Activated naive CD4-positive, alpha-beta T cell treated with anti-CD3 and anti-CD28 coated beads for 36 hours (primary cell): ENCODE measurements at regions not wholly inside any gene's neighbourhood (a gene's known extent, or its start where the extent isn't known, plus 50 kb on each side); places are given as distances from the start of the nearest gene placed in this dataset.
"Not testable (repeated sequence)": the region's sequence is repeated elsewhere in the genome, so short reads cannot be mapped to it uniquely, and the experiment has no call there.

Experiments used
- CTCF ChIA-PET: fragments of 350-600 bp; sonication (Branson Sonifier 250); formaldehyde crosslinking; loops from one replicate; lab custom pipeline; 2021; ENCODE audit warnings: antibody characterized with exemption; lab: Charles Lee
- DNase-seq: peaks from one replicate; pipeline ENCODE4 v3.0.0-alpha.2; 2020
- H3K27ac Mint-ChIP-seq: one replicate; pipeline ENCODE4 v1.8.0; 2021; ENCODE audit warnings: mild to moderate bottlenecking, mixed read lengths
- H3K27me3 Mint-ChIP-seq: one replicate; pipeline ENCODE4 v1.8.0; 2021; ENCODE audit warnings: low read depth, mixed read lengths
- H3K36me3 Mint-ChIP-seq: one replicate; pipeline ENCODE4 v1.8.0; 2021; ENCODE audit warnings: low read depth, mixed read lengths
- H3K4me1 Mint-ChIP-seq: one replicate; pipeline ENCODE4 v1.8.0; 2021; ENCODE audit warnings: low read depth, mixed read lengths
- H3K4me3 Mint-ChIP-seq: one replicate; pipeline ENCODE4 v1.8.0; 2021; ENCODE audit warnings: mild to moderate bottlenecking, moderate library complexity, mixed read lengths
- H3K9me3 Mint-ChIP-seq: one replicate; pipeline ENCODE4 v1.8.0; 2021; ENCODE audit warnings: mixed read lengths
- intact Hi-C: fragments of 100-400 bp; cut with micrococcal nuclease; formaldehyde crosslinking; loops from one replicate; pipeline ENCODE4 v1.15.1; 2023

GRCh38 chr6:4243237-4243636 lies 107.9 kb upstream of the ECI2 start:
- Mint-ChIP-seq H3K4me3 (no peak overlapping the region), H3K4me1 (no peaks in the 10 kb centered on the region), H3K36me3 (no peaks in the 10 kb centered on the region), H3K27ac (no peak overlapping the region), H3K9me3 (peaks cover 24% of the 10 kb centered on the region), H3K27me3 (peaks cover 5% of the 10 kb centered on the region)
- CTCF ChIA-PET, result no interaction called here
- intact Hi-C loops, result no loop called here
- no peak for DNase-seq

GRCh38 chr6:4242601-4243000 lies 107.2 kb upstream of the ECI2 start:
- DNase-seq, result no peak
- H3K4me3 Mint-ChIP-seq, result no peak overlapping the region
- peaks cover 22% of the 10 kb centered on the region for H3K9me3 Mint-ChIP-seq
- H3K4me1 Mint-ChIP-seq, result no peaks in the 10 kb centered on the region
- intact Hi-C loops, result no loop called here
- peaks cover 9% of the 10 kb centered on the region for H3K27me3 Mint-ChIP-seq
- CTCF ChIA-PET, result no interaction called here
- H3K36me3 Mint-ChIP-seq, result no peaks in the 10 kb centered on the region
- H3K27ac Mint-ChIP-seq, result no peak overlapping the region

DNA sequence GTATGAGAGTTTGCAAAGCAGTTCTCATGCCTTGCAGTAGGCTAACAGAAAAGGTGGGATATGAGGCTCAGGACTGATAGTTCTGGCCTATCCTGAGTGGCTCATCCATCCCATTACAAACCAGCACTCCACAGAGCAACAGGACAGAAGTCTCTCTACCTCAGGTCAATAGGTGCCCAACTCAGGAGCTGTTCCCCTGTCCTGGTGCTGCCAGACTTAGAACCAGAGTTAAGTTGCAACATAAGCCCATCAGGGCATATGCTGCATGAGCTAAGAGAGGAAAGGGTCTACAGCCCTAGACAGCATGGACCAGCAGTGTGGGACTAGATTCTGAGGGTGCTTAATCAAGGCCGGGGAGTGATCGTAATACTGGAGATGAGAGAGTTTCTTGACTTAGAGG lies 104.8 kb upstream of the ECI2 start:
- intact Hi-C loops, result no loop called here
- no peaks in the 10 kb centered on the region for H3K4me1 Mint-ChIP-seq
- no peaks in the 10 kb centered on the region for H3K36me3 Mint-ChIP-seq
- H3K27me3 Mint-ChIP-seq, result peaks cover 9% of the 10 kb centered on the region
- DNase-seq, result no peak
- H3K27ac Mint-ChIP-seq, result no peak overlapping the region
- CTCF ChIA-PET, result no interaction called here
- no peak overlapping the region for H3K4me3 Mint-ChIP-seq
- H3K9me3 Mint-ChIP-seq, result peaks cover 21% of the 10 kb centered on the region

DNA sequence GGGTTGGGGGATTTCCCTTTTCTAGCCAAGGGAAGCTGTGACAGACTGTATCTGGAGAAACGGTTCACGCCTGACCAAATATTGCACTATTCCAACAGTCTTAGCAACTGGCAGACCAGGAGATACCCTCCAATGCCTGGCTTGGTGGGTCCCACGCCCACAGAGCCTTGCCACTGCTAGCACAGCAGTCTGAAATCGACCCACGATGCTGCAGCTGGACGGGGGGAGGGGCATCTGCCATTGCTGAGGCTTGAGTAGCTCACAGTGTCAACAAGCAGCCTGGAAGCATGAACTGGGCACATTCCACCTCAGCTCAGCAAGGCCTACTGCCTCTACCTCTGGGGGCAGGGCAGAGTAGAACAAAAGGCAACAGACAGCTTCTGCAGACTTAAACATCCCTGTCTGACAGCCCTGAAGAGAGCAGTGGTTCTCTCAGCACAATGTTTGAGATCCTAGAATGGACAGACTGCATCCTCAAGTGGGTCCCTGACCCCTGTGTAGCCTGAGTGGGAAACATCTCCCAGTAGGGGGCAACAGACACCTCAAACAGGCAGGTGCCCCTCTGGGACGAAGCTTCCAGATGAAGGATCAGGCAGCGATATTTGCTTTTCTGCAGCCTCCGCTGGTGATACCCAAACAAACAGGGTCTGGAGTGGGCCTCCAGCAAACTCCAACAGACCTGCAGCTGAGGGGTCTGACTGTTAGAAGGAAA lies 89.9 kb upstream of the ECI2 start:
- Mint-ChIP-seq H3K36me3 (no peaks in the 10 kb centered on the region), H3K27ac (no peak overlapping the region), H3K9me3 (peaks cover 4% of the 10 kb centered on the region), H3K4me1 (peaks cover 2% of the 10 kb centered on the region), H3K27me3 (peaks cover 27% of the 10 kb centered on the region), H3K4me3 (no peak overlapping the region)
- CTCF ChIA-PET, result no interaction called here
- intact Hi-C loops, result no loop called here
- DNase-seq, result no peak

DNA sequence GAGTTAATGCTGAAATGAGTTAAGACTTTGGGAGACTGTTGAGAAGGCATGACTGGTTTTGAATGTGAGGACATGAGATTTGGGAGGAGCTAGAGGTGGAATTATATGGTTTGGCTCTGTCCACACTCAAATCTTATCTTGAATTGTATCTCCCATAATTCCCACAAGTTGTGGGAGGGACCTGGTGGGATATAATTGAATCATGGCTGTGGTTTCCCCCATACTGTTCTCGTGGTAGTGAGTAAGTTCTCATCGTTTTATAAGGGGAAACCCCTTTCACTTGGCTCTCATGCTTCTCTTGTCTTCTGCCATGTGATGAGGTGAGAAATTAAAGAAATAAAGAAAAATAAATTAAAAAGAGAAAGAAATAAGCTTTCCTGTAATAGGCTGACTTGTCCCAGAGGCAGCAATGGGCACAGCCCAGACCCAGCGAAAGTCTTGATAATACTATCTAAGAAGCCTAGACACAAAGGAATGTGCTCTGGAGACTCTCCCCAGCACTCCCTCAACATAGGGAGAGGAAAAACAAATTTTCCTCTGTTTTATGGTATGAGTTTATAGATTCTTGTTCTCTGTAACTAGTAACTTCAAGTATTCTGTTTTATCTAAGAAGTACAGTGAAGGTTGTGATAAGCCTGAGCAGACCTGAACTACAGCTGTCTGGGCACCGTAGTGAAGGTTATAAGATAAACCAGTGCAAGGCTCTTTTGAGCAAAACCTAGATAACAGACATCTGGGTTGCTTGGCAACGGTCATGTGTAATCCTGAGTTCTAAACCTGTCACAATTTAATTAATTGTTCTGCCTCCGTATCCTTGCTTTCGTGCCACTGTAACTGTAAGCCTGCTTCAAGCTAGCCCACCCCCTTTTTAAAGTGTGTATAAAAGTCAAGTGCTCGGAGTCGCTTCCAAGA lies 88.9 kb upstream of the ECI2 start:
- Mint-ChIP-seq H3K4me1 (peaks cover 2% of the 10 kb centered on the region), H3K36me3 (no peaks in the 10 kb centered on the region), H3K4me3 (no peak overlapping the region), H3K27ac (no peak overlapping the region), H3K9me3 (peaks cover 3% of the 10 kb centered on the region), H3K27me3 (peaks cover 29% of the 10 kb centered on the region)
- no peak for DNase-seq
- intact Hi-C loops, result no loop called here
- CTCF ChIA-PET, result interaction anchor here (0.6 to 1.3 kb wide), 2 partner anchors 12 to 14 kb away, joined by 4 read pairs; no protein-coding TSS in a partner anchor

- intact Hi-C loops, result no loop called here
- CTCF ChIA-PET, result no interaction called here
- H3K36me3 Mint-ChIP-seq, result no peaks in the 10 kb centered on the region
- no peak for DNase-seq
- peaks cover 2% of the 10 kb centered on the region for H3K4me1 Mint-ChIP-seq
- no peak overlapping the region for H3K4me3 Mint-ChIP-seq
- peaks cover 17% of the 10 kb centered on the region for H3K27me3 Mint-ChIP-seq
- H3K27ac Mint-ChIP-seq, result no peak overlapping the region
- H3K9me3 Mint-ChIP-seq, result peaks cover 3% of the 10 kb centered on the region
These were observed 85.2 kb upstream of the ECI2 start for GRCh38 chr6:4220558-4220957.

DNA sequence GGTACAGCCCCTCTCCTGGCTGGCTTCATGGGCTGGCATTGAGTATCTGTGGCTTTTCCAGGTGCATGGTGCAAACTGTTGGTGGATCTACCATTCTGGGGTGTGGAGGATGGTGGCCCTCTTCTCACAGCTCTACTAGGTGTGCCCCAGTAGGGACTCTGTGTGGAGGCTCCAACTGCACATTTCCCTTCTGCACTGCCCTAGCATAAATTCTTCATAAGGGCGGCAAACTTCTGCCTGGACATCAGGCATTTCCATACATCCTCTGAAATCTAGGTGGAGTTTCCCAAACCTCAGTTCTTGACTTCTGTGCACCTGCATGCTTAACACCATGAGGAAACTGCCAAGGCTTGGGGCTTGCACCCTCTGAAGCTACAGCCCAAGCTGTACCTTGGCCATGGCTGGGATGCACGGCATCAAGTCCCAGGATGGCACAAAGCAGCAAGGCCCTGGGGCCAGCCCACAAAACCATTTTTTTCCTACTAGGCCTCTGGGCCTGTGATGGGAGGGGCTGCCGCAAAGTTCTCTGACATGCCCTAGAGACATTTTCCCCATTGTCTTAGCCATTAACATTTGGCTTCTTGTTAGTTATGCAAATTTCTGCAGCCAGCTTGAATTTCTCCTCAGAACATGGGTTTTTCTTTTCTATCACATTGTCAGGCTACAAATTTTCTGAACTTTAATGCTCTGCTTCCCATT lies 83.4 kb upstream of the ECI2 start:
- H3K4me3 Mint-ChIP-seq, H3K4me1 Mint-ChIP-seq, DNase-seq, H3K27me3 Mint-ChIP-seq, H3K27ac Mint-ChIP-seq, CTCF ChIA-PET, H3K36me3 Mint-ChIP-seq, H3K9me3 Mint-ChIP-seq, intact Hi-C loops: not testable (repeated sequence)

GRCh38 chr6:4212588-4212987 lies 77.2 kb upstream of the ECI2 start:
- peaks cover 18% of the 10 kb centered on the region for H3K4me1 Mint-ChIP-seq
- H3K36me3 Mint-ChIP-seq, result no peaks in the 10 kb centered on the region
- no peak for DNase-seq
- CTCF ChIA-PET, result no interaction called here
- no peak overlapping the region for H3K27ac Mint-ChIP-seq
- no peak overlapping the region for H3K4me3 Mint-ChIP-seq
- no peaks in the 10 kb centered on the region for H3K27me3 Mint-ChIP-seq
- intact Hi-C loops, result loop anchor here (5.0 kb wide), 1 partner anchor 55 kb away; no protein-coding TSS in a partner anchor
- H3K9me3 Mint-ChIP-seq, result peaks cover 8% of the 10 kb centered on the region

GRCh38 chr6:4210629-4211419 lies 75.4 kb upstream of the ECI2 start:
- H3K27ac Mint-ChIP-seq, result no peak overlapping the region
- peaks cover 8% of the 10 kb centered on the region for H3K9me3 Mint-ChIP-seq
- H3K4me1 Mint-ChIP-seq, result peaks cover 18% of the 10 kb centered on the region
- DNase-seq, result peak; percentile 81
- no peaks in the 10 kb centered on the region for H3K27me3 Mint-ChIP-seq
- H3K36me3 Mint-ChIP-seq, result no peaks in the 10 kb centered on the region
- intact Hi-C loops, result loop anchor here (1.0 to 5.0 kb wide), 2 partner anchors 54 to 469 kb away; no protein-coding TSS in a partner anchor
- CTCF ChIA-PET, result interaction anchor here (0.6 to 1.6 kb wide), 13 partner anchors 11 to 523 kb away, joined by 3 to 6 read pairs (median 3); no protein-coding TSS in a partner anchor
- no peak overlapping the region for H3K4me3 Mint-ChIP-seq

GRCh38 chr6:4209196-4209595 lies 73.8 kb upstream of the ECI2 start:
- Mint-ChIP-seq H3K27me3 (peaks cover 5% of the 10 kb centered on the region), H3K4me1 (peaks cover 18% of the 10 kb centered on the region), H3K36me3 (peaks cover 2% of the 10 kb centered on the region), H3K27ac (peak overlapping the region; percentile 38), H3K9me3 (peaks cover 12% of the 10 kb centered on the region), H3K4me3 (no peak overlapping the region)
- CTCF ChIA-PET, result interaction anchor here (1.6 kb wide), 1 partner anchor 461 kb away, joined by 3 read pairs; no protein-coding TSS in a partner anchor
- intact Hi-C loops, result no loop called here
- DNase-seq, result no peak

DNA sequence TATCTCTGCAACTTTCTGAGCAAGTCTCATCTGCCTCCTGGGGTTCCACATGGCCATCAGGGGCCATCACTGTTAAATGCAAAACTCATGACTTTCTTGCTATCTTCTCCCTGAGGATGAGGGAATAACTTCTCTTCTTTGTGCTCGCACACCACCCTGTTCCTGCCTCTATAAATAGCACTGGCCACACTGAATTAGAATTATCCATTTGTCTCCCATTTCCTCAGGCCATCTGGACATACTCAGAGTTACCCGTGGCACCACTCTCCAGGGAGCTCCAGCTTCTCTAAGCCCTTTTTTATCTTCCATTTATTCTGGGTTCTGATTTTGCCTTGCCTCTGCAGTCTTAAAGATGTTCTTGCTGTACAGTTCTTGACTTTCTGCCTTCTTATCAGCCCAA lies 72.8 kb upstream of the ECI2 start:
- Mint-ChIP-seq H3K27ac (no peak overlapping the region), H3K4me3 (no peak overlapping the region), H3K36me3 (peaks cover 2% of the 10 kb centered on the region), H3K27me3 (peaks cover 5% of the 10 kb centered on the region), H3K9me3 (peaks cover 7% of the 10 kb centered on the region), H3K4me1 (peaks cover 18% of the 10 kb centered on the region)
- CTCF ChIA-PET, result no interaction called here
- intact Hi-C loops, result no loop called here
- DNase-seq, result no peak
